HAP-1 (cell line): ENCODE measurements at regions not wholly inside any gene's neighbourhood (a gene's known extent, or its start where the extent isn't known, plus 50 kb on each side); places are given as distances from the start of the nearest gene placed in this dataset.
"Not testable (repeated sequence)": the region's sequence is repeated elsewhere in the genome, so short reads cannot be mapped to it uniquely, and the experiment has no call there.

Experiments
- DNase-seq, 2 experiments: peaks; one replicate each; pipeline ENCODE4 v3.0.0-alpha.2; 2016 to 2020; ENCODE audit warnings: low spot score in 2 of 2
- H3K27me3 ChIP-seq: fragments of 250-450 bp; sonication (Bioruptor Pico); 2 replicates; pipeline ENCODE4 v1.5.1; 2020; ENCODE audit warnings: low read depth, mild to moderate bottlenecking, moderate library complexity
- H3K36me3 ChIP-seq: fragments of 250-450 bp; sonication (Bioruptor Pico); replicated peaks from 2 replicates; pipeline ENCODE4 v1.5.1; 2020; ENCODE audit warnings: mild to moderate bottlenecking
- H3K4me1 ChIP-seq: fragments of 250-450 bp; sonication (Bioruptor Pico); 2 replicates; pipeline ENCODE4 v1.5.1; 2020; ENCODE audit warnings: mild to moderate bottlenecking
- H3K4me3 ChIP-seq: fragments of 250-450 bp; sonication (Bioruptor Pico); 2 replicates; pipeline ENCODE4 v1.5.1; 2020; ENCODE audit warnings: mild to moderate bottlenecking, moderate library complexity
- H3K9me3 ChIP-seq: fragments of 250-450 bp; sonication (Bioruptor Pico); 2 replicates; pipeline ENCODE4 v1.5.1; 2020; ENCODE audit warnings: mild to moderate bottlenecking, moderate library complexity
- in situ Hi-C: fragments of 300-500 bp; cut with MboI; formaldehyde crosslinking; loops from 3 replicates; pipeline ENCODE4 v1.14.3; 2020; ENCODE audit warnings: low sequenced_read_pairs, inconsistent platforms, mixed read lengths

DNA sequence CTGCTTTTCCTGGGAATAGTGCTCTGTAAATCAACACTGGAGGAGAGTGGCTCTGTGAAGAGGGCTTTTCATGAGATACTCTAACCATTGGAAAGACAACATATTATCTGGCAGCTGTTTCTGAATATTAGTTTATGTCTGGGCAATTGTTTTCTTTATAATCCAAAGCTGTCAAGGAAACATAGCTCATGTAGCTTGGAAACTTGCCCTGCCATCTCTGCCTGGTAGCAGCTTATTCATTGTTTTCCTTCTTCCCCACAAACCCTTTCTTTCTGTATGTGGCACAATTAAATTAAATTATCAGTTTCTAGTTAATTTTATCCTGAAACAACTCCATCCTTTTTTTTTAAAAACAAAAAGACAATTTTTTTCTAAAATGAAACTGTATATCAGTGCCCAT is 160.0 kb downstream of the EDEM1 start:
- Histone ChIP-seq H3K9me3 (no peaks in the 10 kb centered on the region), H3K36me3 (no peaks in the 10 kb centered on the region), H3K4me1 (no peaks in the 10 kb centered on the region), H3K4me3 (no peak overlapping the region), H3K27me3 (no peaks in the 10 kb centered on the region)
- DNase-seq, result no peak
- in situ Hi-C loops, result no loop called here

DNA sequence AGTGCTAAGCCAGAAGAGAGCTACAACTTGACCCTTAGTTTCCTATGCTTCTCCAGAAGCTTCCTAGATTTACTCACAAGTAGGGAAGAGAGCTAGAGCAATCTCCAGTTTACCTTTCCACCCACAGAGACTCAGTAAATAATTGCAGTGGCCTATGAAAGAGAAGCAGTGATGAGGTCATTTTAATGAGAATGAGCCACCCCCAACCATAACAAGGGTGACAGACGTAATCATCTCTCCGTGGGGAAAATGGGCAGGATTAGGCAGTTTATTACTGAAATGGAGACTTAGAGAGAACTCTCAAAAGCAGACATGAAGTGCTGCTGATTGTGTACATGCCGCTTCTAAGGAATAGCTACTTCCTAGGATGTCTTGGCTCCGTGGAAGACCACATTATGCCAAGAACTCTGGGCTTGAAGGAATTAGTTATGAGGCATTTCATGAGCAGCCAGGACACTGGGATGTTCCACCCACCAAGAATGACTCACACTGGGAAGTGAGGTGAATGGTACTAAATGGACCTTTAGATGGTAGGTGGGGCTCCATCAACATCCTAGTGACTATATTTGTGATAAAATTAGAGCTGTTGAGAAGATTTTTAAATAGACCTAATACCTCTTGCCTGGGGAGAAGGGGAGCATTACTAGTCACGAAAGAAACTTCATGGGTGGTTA is 160.9 kb downstream of the EDEM1 start:
- Histone ChIP-seq H3K4me1 (no peaks in the 10 kb centered on the region), H3K4me3 (no peak overlapping the region), H3K36me3 (no peaks in the 10 kb centered on the region), H3K9me3 (no peaks in the 10 kb centered on the region), H3K27me3 (no peaks in the 10 kb centered on the region)
- no peak for DNase-seq
- in situ Hi-C loops, result no loop called here

DNA sequence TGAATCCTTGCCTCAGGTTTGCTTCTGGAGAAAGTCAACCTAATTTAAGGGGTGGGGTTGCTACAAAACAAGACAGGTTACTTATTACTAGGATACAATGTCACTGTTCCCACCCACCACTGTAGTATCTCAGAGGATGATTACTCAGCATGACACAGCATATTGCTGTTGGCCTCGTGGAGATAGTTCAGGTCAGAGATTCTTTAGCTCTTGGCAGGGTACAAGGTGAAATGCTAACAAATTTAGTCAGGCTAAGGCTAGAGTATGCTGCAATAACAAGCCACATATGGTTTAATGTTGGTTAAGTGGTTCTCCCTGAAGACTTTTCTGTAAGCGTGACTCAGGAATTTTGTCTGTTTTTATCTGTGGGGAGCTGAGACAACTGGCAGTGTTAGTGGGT is 161.8 kb downstream of the EDEM1 start:
- Histone ChIP-seq H3K9me3 (no peaks in the 10 kb centered on the region), H3K4me1 (no peaks in the 10 kb centered on the region), H3K4me3 (no peak overlapping the region), H3K27me3 (no peaks in the 10 kb centered on the region), H3K36me3 (no peaks in the 10 kb centered on the region)
- DNase-seq, result no peak
- in situ Hi-C loops, result no loop called here

DNA sequence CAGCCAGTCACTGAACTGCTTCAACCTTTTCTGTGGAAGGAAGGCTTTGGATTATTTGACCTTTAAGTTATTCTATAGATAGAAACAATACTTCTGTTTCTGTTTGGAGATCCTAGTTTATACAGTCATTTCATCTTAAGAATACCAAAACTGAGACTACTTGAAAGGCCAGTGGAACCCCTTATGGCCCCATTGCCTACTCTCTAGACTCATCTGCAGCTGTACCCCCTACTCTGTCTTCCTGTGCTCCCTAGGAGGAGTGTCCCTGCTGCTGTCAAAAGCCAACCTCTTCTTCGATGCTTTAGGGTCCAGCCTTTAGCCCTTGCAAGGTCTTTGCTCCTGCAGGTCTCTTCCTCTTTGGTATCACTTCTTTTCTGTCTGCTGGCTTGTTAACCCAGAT is 169.6 kb downstream of the EDEM1 start:
- Histone ChIP-seq H3K27me3 (no peaks in the 10 kb centered on the region), H3K36me3 (no peaks in the 10 kb centered on the region), H3K4me3 (no peak overlapping the region), H3K4me1 (no peaks in the 10 kb centered on the region), H3K9me3 (no peaks in the 10 kb centered on the region)
- in situ Hi-C loops, result no loop called here
- DNase-seq, result no peak

DNA sequence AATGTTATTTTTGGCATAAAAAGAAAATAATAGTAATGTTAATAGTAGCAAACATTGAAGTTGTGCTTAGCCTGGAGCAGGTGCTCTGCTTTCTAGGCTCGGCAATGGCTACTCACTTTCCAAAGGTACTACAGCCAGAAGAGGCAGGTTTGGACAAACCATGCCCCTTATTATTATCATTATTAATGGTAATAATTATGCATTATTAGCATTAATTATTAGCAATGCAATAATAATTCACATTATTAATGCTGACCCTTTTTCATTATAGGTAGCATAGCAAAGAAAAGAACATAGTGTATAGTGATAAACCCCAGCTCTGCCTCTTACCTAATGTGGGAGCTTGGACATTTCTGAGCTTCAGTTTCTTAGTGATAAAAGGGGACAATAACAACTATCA is 171.4 kb downstream of the EDEM1 start:
- no peaks in the 10 kb centered on the region for H3K36me3 ChIP-seq
- H3K4me1 ChIP-seq, result no peaks in the 10 kb centered on the region
- H3K9me3 ChIP-seq, result no peaks in the 10 kb centered on the region
- in situ Hi-C loops, result no loop called here
- H3K27me3 ChIP-seq, result no peaks in the 10 kb centered on the region
- DNase-seq, result no peak
- H3K4me3 ChIP-seq, result no peak overlapping the region

DNA sequence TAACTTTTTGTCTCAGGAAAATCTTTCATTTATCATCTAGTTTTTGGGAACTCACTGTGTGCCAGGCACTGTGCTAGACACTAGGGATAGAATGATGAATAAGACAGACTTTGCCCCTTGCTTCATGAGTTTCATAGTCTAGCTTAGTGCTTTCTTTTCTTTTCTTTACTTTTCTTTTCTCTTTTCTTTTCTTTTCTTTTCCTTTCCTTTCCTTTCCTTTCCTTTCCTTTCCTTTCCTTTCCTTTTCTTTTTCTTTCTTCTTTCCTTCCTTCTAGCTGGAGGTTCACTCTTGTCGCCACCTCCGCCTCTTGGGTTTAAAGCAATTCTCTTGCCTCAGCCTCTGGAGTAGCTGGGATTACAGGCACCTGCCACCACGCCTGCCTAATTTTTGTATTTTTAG is 172.9 kb downstream of the EDEM1 start:
- in situ Hi-C loops, result no loop called here
- Histone ChIP-seq H3K9me3 (no peaks in the 10 kb centered on the region), H3K36me3 (no peaks in the 10 kb centered on the region), H3K27me3 (no peaks in the 10 kb centered on the region), H3K4me3 (no peak overlapping the region), H3K4me1 (no peaks in the 10 kb centered on the region)
- DNase-seq, result no peak

DNA sequence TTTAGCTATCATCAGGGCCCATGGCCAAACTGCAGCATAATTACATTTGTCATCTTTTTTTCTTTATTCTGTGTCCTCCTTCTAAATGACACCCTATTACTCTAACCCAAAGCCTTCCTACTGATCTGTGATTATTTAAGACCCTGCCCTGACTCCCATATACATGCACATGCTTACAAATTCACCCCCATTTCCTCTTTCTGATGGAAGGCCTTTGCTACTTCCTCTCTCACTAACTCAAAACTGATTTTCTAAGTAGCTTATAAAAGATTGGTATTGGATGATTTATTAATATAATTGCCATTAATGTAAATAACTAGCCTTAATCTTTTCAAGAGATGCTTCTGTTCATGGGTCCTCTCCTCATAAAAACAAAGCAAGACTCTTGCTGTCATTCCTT is 179.2 kb downstream of the EDEM1 start:
- in situ Hi-C loops, result no loop called here
- H3K4me1 ChIP-seq, result no peaks in the 10 kb centered on the region
- H3K36me3 ChIP-seq, result no peaks in the 10 kb centered on the region
- no peak overlapping the region for H3K4me3 ChIP-seq
- no peak for DNase-seq
- no peaks in the 10 kb centered on the region for H3K27me3 ChIP-seq
- H3K9me3 ChIP-seq, result no peaks in the 10 kb centered on the region

DNA sequence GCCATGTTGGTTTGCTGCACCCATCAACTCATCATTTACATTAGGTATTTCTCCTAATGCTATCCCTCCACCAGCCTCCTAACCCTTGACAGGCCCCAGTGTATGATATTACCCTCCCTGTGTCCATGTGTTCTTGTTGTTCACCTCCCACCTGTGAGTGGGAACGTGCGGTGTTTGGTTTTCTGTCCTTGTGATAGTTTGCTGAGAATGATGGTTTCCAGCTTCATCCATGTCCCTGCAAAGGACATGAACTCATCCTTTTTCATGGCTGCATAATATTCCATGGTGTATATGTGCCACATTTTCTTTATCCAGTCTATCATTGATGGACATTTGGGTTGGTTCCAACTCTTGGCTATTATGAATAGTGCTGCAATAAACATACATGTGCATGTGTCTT is 184.0 kb downstream of the EDEM1 start:
- H3K36me3 ChIP-seq, H3K4me3 ChIP-seq, H3K4me1 ChIP-seq, H3K27me3 ChIP-seq, in situ Hi-C loops, H3K9me3 ChIP-seq, DNase-seq: not testable (repeated sequence)

DNA sequence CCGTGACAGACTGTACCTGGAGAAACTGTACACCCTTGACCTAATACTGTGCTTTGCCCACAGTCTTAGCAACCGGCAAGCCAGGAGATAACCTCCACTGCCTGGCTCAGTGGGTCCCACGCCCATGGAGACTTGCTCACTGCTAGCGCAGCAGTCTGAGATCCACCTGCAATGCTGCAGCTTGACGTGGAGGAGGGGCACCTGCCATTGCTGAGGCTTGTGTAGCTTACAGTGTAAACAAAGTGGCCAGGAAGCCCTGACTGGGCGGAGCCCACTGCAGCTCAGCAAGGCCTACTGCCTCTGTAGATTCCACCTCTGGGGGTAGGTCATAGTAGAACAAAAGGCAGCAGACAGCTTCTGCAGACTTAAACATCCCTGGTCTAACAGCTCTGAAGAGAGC is 189.3 kb downstream of the EDEM1 start:
- no peak for DNase-seq
- Histone ChIP-seq H3K27me3 (no peaks in the 10 kb centered on the region), H3K4me3 (no peak overlapping the region), H3K9me3 (no peaks in the 10 kb centered on the region), H3K36me3 (no peaks in the 10 kb centered on the region), H3K4me1 (no peaks in the 10 kb centered on the region)
- in situ Hi-C loops, result no loop called here

DNA sequence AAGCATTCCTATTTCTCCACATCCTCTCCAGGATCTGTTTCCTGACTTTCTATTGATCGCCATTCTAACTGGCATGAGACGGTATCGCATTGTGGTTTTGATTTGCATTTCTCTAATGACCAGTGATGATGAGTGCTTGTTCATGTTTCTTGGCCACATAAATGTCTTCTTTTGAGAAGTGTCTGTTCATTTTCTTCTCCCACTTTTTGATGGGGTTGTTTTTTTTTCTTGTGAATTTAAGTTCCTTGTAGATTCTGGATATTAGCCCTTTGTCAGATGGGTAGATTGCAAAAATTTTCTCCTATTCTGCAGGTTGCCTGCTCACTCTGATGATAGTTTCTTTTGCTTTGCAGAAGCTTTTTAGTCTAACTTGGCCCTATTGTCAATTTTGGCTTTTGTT is 191.8 kb downstream of the EDEM1 start:
- DNase-seq, in situ Hi-C loops, H3K4me1 ChIP-seq, H3K4me3 ChIP-seq, H3K9me3 ChIP-seq, H3K36me3 ChIP-seq, H3K27me3 ChIP-seq: not testable (repeated sequence)

DNA sequence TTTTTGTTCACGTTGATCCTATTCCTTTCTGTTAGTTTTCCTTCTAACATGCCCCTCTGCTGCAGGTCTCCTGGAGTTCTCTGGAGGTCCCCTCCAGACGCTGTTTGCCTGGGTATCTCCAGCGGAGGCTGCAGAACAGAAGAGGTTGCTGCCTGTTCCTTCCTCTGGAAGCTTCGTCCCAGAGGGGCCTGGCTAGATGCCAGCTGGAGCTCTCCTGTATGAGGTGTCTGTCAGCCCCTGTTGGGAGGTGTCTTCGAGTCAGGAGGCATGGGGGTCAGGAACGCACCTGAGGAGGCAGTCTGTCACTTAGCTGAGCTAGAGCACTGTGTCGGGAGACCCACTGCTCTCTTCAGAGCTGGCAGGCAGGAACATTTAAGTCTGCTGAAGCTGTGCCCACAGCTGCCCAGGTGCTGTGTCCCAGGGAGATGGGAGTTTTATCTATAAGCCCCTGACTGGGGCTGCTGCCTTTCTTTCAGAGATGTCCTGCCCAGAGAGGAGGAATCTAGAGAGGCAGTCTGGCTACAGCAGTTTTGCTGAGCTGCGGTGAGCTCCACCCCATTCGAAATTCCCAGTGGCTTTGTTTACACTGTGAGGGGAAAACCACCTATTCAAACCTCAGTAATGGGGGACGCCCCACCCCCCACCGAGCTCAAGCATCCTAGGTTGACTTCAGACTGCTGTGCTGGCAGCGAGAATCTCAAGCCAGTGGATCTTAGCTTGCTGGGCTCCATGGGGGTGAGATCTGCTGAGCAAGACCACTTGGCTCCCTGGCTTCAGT is 196.2 kb downstream of the EDEM1 start:
- H3K9me3 ChIP-seq, H3K36me3 ChIP-seq, in situ Hi-C loops, H3K4me3 ChIP-seq, DNase-seq, H3K27me3 ChIP-seq, H3K4me1 ChIP-seq: not testable (repeated sequence)

DNA sequence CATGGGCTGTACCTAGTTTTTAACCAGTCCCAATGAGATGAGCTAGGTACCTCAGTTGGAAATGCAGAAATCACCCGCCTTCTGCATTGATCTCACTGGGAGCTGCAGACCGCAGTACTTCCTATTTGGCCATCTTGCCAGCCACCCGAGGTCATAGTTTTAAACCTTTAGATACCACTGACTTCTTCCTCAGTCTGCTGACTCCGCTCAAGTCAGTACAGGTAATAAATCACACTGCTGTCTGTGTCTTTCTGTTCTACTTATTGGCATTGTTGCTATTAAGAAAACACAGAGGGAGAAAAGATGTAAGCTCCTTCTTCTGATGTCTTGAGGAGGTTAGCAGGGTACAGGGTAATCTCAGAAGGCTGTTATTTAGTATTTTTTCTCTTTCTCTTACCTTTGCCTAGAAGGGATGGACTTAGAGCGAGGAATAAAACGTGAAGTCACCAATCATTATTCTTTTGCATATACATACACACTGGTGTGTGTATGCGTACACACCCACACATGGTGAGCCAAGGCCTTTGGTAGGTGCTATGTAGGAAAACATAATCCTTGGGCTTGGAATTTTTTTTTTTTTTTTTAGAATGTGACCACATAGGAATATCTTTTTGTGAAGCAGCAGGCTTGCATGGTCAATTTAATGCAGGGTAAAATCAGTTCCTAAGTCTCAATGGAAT is 197.2 kb downstream of the EDEM1 start:
- no peak overlapping the region for H3K4me3 ChIP-seq
- DNase-seq, result no peak
- H3K4me1 ChIP-seq, result no peaks in the 10 kb centered on the region
- no peaks in the 10 kb centered on the region for H3K27me3 ChIP-seq
- no peaks in the 10 kb centered on the region for H3K9me3 ChIP-seq
- in situ Hi-C loops, result no loop called here
- H3K36me3 ChIP-seq, result no peaks in the 10 kb centered on the region

DNA sequence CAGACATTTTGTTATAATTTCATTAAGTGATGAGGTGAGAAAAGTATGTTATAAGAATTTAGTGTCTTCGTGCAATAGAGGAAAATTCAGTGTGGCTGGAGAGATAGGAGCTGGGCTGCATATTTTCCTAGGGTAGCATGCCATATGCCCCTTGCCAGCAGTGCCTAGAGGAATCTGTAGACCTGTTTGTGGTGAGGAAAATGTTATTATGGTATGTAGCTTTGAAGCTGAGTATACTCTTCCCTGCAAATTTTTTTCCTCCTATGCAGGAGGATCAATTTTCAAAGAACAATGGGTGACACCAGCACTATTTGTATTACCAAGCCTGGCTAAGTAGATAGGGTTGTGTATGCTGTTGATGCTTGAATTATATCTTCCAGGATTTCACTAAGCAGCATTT is 200.6 kb downstream of the EDEM1 start:
- Histone ChIP-seq H3K27me3 (no peaks in the 10 kb centered on the region), H3K36me3 (no peaks in the 10 kb centered on the region), H3K9me3 (no peaks in the 10 kb centered on the region), H3K4me3 (no peak overlapping the region), H3K4me1 (no peaks in the 10 kb centered on the region)
- in situ Hi-C loops, result no loop called here
- DNase-seq, result no peak

DNA sequence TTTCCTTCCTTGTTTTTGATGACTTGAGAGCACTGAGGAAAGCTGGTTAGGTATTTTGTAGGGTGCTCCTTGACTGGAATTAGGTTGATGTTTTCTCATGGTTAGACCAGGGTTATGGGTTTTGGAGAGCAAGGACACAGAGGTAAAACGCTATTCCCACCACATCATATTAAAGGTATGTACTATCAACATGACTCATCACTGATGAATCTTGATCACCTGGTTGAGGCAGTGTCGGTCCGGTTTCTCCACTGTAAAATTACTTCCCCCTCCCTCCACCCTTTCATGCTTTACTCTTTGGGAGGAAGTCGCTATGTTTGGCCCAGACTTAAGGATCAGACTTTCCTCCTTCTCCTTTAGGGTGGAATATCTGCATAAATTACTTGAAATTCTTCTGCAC is 201.6 kb downstream of the EDEM1 start:
- in situ Hi-C loops, result no loop called here
- no peak overlapping the region for H3K4me3 ChIP-seq
- H3K36me3 ChIP-seq, result no peaks in the 10 kb centered on the region
- DNase-seq, result no peak
- no peaks in the 10 kb centered on the region for H3K4me1 ChIP-seq
- no peaks in the 10 kb centered on the region for H3K9me3 ChIP-seq
- no peaks in the 10 kb centered on the region for H3K27me3 ChIP-seq
